HS-27A (cell line): ENCODE measurements at regions not wholly inside any gene's neighbourhood (a gene's known extent, or its start where the extent isn't known, plus 50 kb on each side); places are given as distances from the start of the nearest gene placed in this dataset.

Source experiments
- DNase-seq: peaks from one replicate; pipeline ENCODE4 v3.0.0-alpha.2; 2012; ENCODE audit warnings: low read depth, missing footprints

GRCh38 chr14:98623788-98624415, 648.1 kb downstream of the BCL11B start:
- no peak for DNase-seq

GRCh38 chr14:98633380-98633779, 638.6 kb downstream of the BCL11B start:
- no peak for DNase-seq

- DNase-seq = no peak
Observed at GRCh38 chr14:98634043-98634820, 637.8 kb downstream of the BCL11B start.

- DNase-seq = no peak
Observed at GRCh38 chr14:98638366-98638765, 633.6 kb downstream of the BCL11B start.

GRCh38 chr14:98647754-98648153, 624.2 kb downstream of the BCL11B start:
- no peak for DNase-seq

GRCh38 chr14:98651037-98651436, 621.0 kb downstream of the BCL11B start:
- DNase-seq = no peak

GRCh38 chr14:98665007-98665406, 607.0 kb downstream of the BCL11B start:
- no peak for DNase-seq

GRCh38 chr14:98666545-98666944, 605.5 kb downstream of the BCL11B start:
- no peak for DNase-seq

GRCh38 chr14:98682033-98682432, 590.0 kb downstream of the BCL11B start:
- no peak for DNase-seq

- no peak for DNase-seq
Observed at GRCh38 chr14:98682726-98683125, 589.3 kb downstream of the BCL11B start.

- DNase-seq = no peak
Observed at GRCh38 chr14:98684468-98684867, 587.5 kb downstream of the BCL11B start.

- DNase-seq = no peak
Observed at GRCh38 chr14:98685725-98686124, 586.3 kb downstream of the BCL11B start.

GRCh38 chr14:98688446-98688845, 583.6 kb downstream of the BCL11B start:
- DNase-seq = no peak

GRCh38 chr14:98689951-98690350, 582.0 kb downstream of the BCL11B start:
- DNase-seq = no peak

- DNase-seq = no peak
Observed at GRCh38 chr14:98692832-98693231, 579.2 kb downstream of the BCL11B start.

GRCh38 chr14:98694541-98694940, 577.5 kb downstream of the BCL11B start:
- no peak for DNase-seq

- no peak for DNase-seq
Observed at GRCh38 chr14:98695809-98696208, 576.2 kb downstream of the BCL11B start.

- DNase-seq = no peak
Observed at GRCh38 chr14:98698341-98698740, 573.7 kb downstream of the BCL11B start.

- no peak for DNase-seq
Observed at GRCh38 chr14:98700748-98701147, 571.2 kb downstream of the BCL11B start.

- no peak for DNase-seq
Observed at GRCh38 chr14:98701377-98701776, 570.6 kb downstream of the BCL11B start.

- no peak for DNase-seq
Observed at GRCh38 chr14:98704441-98704840, 567.6 kb downstream of the BCL11B start.

- no peak for DNase-seq
Observed at GRCh38 chr14:98705871-98706300, 566.1 kb downstream of the BCL11B start.

GRCh38 chr14:98707522-98707921, 564.5 kb downstream of the BCL11B start:
- DNase-seq = no peak

- DNase-seq = no peak
Observed at GRCh38 chr14:98708555-98708954, 563.4 kb downstream of the BCL11B start.
